B cell (primary cell): ENCODE measurements at regions not wholly inside any gene's neighbourhood (a gene's known extent, or its start where the extent isn't known, plus 50 kb on each side); places are given as distances from the start of the nearest gene placed in this dataset.

Experiments
- EZH2 ChIP-seq: IDR thresholded peaks from 2 replicates; pipeline ENCODE4 v1.6.1; 2012; ENCODE audit warnings: borderline replicate concordance, low read depth, mild to moderate bottlenecking, moderate library complexity, low read length; ENCODE audit not compliant: insufficient read depth, poor library complexity, severe bottlenecking
- TF ChIP-seq, protein P1 (sequence below): fragments of 200-600 bp; IDR thresholded peaks from one replicate; pipeline ENCODE4 v1.8.0; 2022; ENCODE audit warnings: antibody characterized with exemption, mild to moderate bottlenecking

DNA sequence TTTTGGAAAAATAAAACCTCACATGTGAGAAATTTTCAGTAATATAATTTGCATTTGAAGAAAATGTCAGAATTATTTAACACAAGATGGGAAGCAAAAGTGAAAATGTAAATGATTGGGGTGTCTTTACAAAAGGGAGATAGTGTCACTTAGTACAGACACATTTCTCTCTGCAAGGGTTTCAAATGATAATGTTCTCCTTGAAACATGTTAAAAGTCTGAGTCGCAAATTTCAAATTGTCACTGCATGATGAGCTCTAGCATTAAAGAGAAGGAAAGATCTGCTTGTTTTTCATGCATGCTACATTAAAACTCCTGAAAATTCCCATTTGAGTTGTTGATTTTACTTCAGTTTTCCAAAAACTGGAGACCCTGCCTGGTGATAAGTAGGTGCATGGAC is 122.0 kb upstream of the LDB2 start:
- TF ChIP-seq, protein P1, sequence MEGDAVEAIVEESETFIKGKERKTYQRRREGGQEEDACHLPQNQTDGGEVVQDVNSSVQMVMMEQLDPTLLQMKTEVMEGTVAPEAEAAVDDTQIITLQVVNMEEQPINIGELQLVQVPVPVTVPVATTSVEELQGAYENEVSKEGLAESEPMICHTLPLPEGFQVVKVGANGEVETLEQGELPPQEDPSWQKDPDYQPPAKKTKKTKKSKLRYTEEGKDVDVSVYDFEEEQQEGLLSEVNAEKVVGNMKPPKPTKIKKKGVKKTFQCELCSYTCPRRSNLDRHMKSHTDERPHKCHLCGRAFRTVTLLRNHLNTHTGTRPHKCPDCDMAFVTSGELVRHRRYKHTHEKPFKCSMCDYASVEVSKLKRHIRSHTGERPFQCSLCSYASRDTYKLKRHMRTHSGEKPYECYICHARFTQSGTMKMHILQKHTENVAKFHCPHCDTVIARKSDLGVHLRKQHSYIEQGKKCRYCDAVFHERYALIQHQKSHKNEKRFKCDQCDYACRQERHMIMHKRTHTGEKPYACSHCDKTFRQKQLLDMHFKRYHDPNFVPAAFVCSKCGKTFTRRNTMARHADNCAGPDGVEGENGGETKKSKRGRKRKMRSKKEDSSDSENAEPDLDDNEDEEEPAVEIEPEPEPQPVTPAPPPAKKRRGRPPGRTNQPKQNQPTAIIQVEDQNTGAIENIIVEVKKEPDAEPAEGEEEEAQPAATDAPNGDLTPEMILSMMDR, result no peak
- TF ChIP-seq EZH2, result no peak
